Loucy (cell line): ENCODE measurements at regions not wholly inside any gene's neighbourhood (a gene's known extent, or its start where the extent isn't known, plus 50 kb on each side); places are given as distances from the start of the nearest gene placed in this dataset.

ENCODE experiments used
- H2AFZ ChIP-seq: fragments of 200-600 bp; sonication (generic); 2 replicates; pipeline ENCODE4 v1.6.0; 2016; ENCODE audit warnings: antibody characterized with exemption, mild to moderate bottlenecking, low read length, moderate library complexity
- H3F3A ChIP-seq: fragments of 200-600 bp; 2 replicates; pipeline ENCODE4 v1.6.0; 2016; ENCODE audit warnings: antibody characterized with exemption, low read depth, mild to moderate bottlenecking
- H3K27me3 ChIP-seq: fragments of 200-600 bp; sonication (generic); 2 replicates; pipeline ENCODE4 v1.6.1; 2014; ENCODE audit warnings: low read length, mild to moderate bottlenecking; ENCODE audit not compliant: insufficient read depth, poor library complexity, severe bottlenecking
- H3K36me3 ChIP-seq: fragments of 200-600 bp; sonication (generic); 2 replicates; pipeline ENCODE4 v1.6.1; 2016; ENCODE audit warnings: low read length; ENCODE audit not compliant: insufficient read depth
- H3K4me1 ChIP-seq: fragments of 200-600 bp; sonication (generic); 2 replicates; pipeline ENCODE4 v1.5.1; 2014; ENCODE audit warnings: low read length, mild to moderate bottlenecking; ENCODE audit not compliant: insufficient read depth, poor library complexity, severe bottlenecking
- H3K4me2 ChIP-seq: fragments of 200-600 bp; sonication (generic); 2 replicates; pipeline ENCODE4 v1.6.0; 2014; ENCODE audit warnings: antibody characterized with exemption, low read length, low read depth, mild to moderate bottlenecking; ENCODE audit not compliant: poor library complexity, severe bottlenecking
- H3K4me3 ChIP-seq: fragments of 200-600 bp; sonication (generic); 2 replicates; pipeline ENCODE4 v1.5.1; 2014; ENCODE audit warnings: low read length, mild to moderate bottlenecking, mixed read lengths; ENCODE audit not compliant: poor library complexity, severe bottlenecking
- H3K79me2 ChIP-seq: fragments of 200-600 bp; sonication (generic); 2 replicates; pipeline ENCODE4 v1.6.1; 2014; ENCODE audit warnings: low read length; ENCODE audit not compliant: insufficient read depth
- H3K9ac ChIP-seq: fragments of 200-600 bp; sonication (generic); 2 replicates; pipeline ENCODE4 v1.6.0; 2014; ENCODE audit warnings: mild to moderate bottlenecking, low read depth, low read length, moderate library complexity; ENCODE audit not compliant: poor library complexity, severe bottlenecking
- H3K9me2 ChIP-seq: fragments of 200-600 bp; sonication (generic); replicated peaks from 2 replicates; pipeline ENCODE4 v1.6.1; 2016; ENCODE audit warnings: low read depth, low read length, mixed read lengths
- H3K9me3 ChIP-seq: fragments of 200-600 bp; sonication (generic); 2 replicates; pipeline ENCODE4 v1.6.1; 2014; ENCODE audit warnings: mild to moderate bottlenecking, antibody characterized with exemption, low read length, low read depth; ENCODE audit not compliant: insufficient read depth
- H4K20me1 ChIP-seq: fragments of 200-600 bp; sonication (generic); 2 replicates; pipeline ENCODE4 v1.6.0; 2014; ENCODE audit warnings: antibody characterized with exemption, low read length, mild to moderate bottlenecking; ENCODE audit not compliant: insufficient read depth, poor library complexity, severe bottlenecking
- EZH2phosphoT487 ChIP-seq: fragments of 200-600 bp; IDR thresholded peaks from 2 replicates; pipeline ENCODE4 v1.6.1; 2018; ENCODE audit warnings: antibody characterized with exemption, mild to moderate bottlenecking, moderate library complexity, borderline replicate concordance
- TF ChIP-seq, protein P1 (sequence below): fragments of 200-600 bp; sonication (generic); conservative IDR thresholded peaks from 2 replicates; pipeline ENCODE4 v1.5.1; 2014; ENCODE audit warnings: mild to moderate bottlenecking, antibody characterized with exemption, low read length

DNA sequence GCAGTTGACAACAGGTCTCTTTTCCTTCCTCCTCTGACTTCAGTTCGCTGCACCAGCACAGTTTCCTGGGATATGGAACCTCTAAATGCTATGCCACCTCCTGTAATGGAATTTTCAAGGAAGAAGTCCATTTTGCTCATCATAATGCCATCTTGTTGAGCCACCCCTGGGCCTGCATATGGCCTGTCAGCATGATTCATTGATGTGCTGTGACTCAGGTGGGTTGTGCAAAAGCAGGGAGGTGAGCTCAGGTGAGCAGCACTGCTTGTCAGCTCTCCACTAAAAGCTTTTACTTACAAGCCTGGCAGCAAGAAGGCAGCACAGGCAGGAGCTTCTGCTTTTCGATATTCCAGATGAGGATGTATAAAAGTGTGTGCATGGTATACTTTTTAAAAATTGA, 247.1 kb upstream of the LMCD1 start:
- no peaks in the 10 kb centered on the region for H4K20me1 ChIP-seq
- H3K4me1 ChIP-seq: no peaks in the 10 kb centered on the region
- H3K9ac ChIP-seq: no peak overlapping the region
- H3K4me2 ChIP-seq: no peak overlapping the region
- H2AFZ ChIP-seq: no peak overlapping the region
- no peaks in the 10 kb centered on the region for H3F3A ChIP-seq
- H3K4me3 ChIP-seq: no peak overlapping the region
- no peaks in the 10 kb centered on the region for H3K36me3 ChIP-seq
- H3K9me3 ChIP-seq: no peaks in the 10 kb centered on the region
- H3K79me2 ChIP-seq: no peaks in the 10 kb centered on the region
- H3K9me2 ChIP-seq: no peaks in the 10 kb centered on the region
- H3K27me3 ChIP-seq: no peaks in the 10 kb centered on the region
- TF ChIP-seq, protein P1, sequence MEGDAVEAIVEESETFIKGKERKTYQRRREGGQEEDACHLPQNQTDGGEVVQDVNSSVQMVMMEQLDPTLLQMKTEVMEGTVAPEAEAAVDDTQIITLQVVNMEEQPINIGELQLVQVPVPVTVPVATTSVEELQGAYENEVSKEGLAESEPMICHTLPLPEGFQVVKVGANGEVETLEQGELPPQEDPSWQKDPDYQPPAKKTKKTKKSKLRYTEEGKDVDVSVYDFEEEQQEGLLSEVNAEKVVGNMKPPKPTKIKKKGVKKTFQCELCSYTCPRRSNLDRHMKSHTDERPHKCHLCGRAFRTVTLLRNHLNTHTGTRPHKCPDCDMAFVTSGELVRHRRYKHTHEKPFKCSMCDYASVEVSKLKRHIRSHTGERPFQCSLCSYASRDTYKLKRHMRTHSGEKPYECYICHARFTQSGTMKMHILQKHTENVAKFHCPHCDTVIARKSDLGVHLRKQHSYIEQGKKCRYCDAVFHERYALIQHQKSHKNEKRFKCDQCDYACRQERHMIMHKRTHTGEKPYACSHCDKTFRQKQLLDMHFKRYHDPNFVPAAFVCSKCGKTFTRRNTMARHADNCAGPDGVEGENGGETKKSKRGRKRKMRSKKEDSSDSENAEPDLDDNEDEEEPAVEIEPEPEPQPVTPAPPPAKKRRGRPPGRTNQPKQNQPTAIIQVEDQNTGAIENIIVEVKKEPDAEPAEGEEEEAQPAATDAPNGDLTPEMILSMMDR: no peak
- TF ChIP-seq EZH2phosphoT487: no peak

- Histone ChIP-seq H3F3A (no peaks in the 10 kb centered on the region), H2AFZ (no peak overlapping the region), H3K4me3 (no peak overlapping the region), H3K4me1 (no peaks in the 10 kb centered on the region), H3K4me2 (no peak overlapping the region), H3K79me2 (no peaks in the 10 kb centered on the region), H3K9me2 (no peaks in the 10 kb centered on the region), H3K9ac (no peak overlapping the region), H3K9me3 (no peaks in the 10 kb centered on the region), H3K36me3 (no peaks in the 10 kb centered on the region), H3K27me3 (no peaks in the 10 kb centered on the region), H4K20me1 (no peaks in the 10 kb centered on the region)
- TF ChIP-seq, protein P1: no peak
- no peak for TF ChIP-seq EZH2phosphoT487
Observed at GRCh38 chr3:8255725-8256124, 245.9 kb upstream of the LMCD1 start.

DNA sequence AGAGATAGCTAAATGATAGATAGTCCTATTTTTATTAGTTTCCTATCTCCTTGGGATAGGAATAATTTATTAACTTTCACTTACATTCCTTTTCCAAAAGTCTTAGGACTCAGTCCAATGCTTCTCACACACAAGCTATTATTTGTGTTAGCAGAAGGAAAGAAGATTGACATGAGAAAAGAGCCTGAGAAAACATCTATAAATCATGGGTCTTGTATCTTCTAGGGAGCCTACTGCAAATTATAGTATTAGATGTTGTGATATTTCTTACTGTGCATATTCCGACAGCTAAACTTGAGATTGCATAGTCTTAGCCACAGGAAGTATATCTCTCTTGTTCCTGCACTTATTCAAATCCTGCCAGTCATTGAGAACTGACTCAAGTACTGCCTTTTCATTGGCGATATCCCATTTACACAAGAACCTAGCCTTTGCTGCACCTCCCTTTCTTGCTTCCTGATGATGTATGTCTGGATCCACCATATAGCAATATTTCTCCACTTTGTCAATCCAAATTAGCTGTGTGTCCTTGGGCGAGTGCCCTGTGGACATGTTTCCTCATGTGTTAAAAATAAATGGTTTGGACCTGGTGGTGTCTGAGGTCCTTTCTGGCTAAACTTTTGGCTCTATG, 245.1 kb upstream of the LMCD1 start:
- Histone ChIP-seq H3K9me3 (no peaks in the 10 kb centered on the region), H4K20me1 (no peaks in the 10 kb centered on the region), H3F3A (no peaks in the 10 kb centered on the region), H3K4me1 (no peaks in the 10 kb centered on the region), H3K36me3 (no peaks in the 10 kb centered on the region), H3K9me2 (no peaks in the 10 kb centered on the region), H2AFZ (no peak overlapping the region), H3K4me2 (no peak overlapping the region), H3K79me2 (no peaks in the 10 kb centered on the region), H3K4me3 (no peak overlapping the region), H3K9ac (no peak overlapping the region), H3K27me3 (no peaks in the 10 kb centered on the region)
- no peak for TF ChIP-seq EZH2phosphoT487
- TF ChIP-seq, protein P1: no peak
